ENCODE measurements at regions not wholly inside any gene's neighbourhood (a gene's known extent, or its start where the extent isn't known, plus 50 kb on each side); places are given as distances from the start of the nearest gene placed in this dataset.

GRCh38 chr11:129694966-129695365, 120.7 kb upstream of the TMEM45B start:
- no peaks in the 10 kb centered on the region for H3K9me3 ChIP-seq (ENCODE audit: low read length)
- no peak overlapping the region for H3K4me3 ChIP-seq (ENCODE audit: low read length)
- no peak overlapping the region for H3K4me2 ChIP-seq (ENCODE audit: low read length)
- H3K36me3 ChIP-seq (ENCODE audit: insufficient read depth, low read length): no peaks in the 10 kb centered on the region
- no peaks in the 10 kb centered on the region for H3K9me2 ChIP-seq (ENCODE audit: insufficient read depth, low read length)
- H3K9ac ChIP-seq (ENCODE audit: low read length): no peak overlapping the region
- H3K27me3 ChIP-seq (ENCODE audit: insufficient read depth, low read depth, low read length): no peaks in the 10 kb centered on the region
- no peak for TF ChIP-seq EZH2 (IDR thresholded peaks at IDR 0.05; ENCODE audit: borderline replicate concordance, insufficient read depth, low read length, poor library complexity, severe bottlenecking)
- no peak for TF ChIP-seq SMC3 (conservative IDR thresholded peaks at IDR 0.05; ENCODE audit: poor library complexity)
- no peaks in the 10 kb centered on the region for H4K20me1 ChIP-seq (ENCODE audit: insufficient read depth)
- no peaks in the 10 kb centered on the region for H3K79me2 ChIP-seq (replicated peaks; ENCODE audit: insufficient read depth, low read length)
- no peak overlapping the region for H2AFZ ChIP-seq (ENCODE audit: low read depth, low read length)
- no peak overlapping the region for H3K27ac ChIP-seq (ENCODE audit: low read length)
- no peaks in the 10 kb centered on the region for H3F3A ChIP-seq (ENCODE audit: insufficient read depth, low read length, poor library complexity, severe bottlenecking)

DNA sequence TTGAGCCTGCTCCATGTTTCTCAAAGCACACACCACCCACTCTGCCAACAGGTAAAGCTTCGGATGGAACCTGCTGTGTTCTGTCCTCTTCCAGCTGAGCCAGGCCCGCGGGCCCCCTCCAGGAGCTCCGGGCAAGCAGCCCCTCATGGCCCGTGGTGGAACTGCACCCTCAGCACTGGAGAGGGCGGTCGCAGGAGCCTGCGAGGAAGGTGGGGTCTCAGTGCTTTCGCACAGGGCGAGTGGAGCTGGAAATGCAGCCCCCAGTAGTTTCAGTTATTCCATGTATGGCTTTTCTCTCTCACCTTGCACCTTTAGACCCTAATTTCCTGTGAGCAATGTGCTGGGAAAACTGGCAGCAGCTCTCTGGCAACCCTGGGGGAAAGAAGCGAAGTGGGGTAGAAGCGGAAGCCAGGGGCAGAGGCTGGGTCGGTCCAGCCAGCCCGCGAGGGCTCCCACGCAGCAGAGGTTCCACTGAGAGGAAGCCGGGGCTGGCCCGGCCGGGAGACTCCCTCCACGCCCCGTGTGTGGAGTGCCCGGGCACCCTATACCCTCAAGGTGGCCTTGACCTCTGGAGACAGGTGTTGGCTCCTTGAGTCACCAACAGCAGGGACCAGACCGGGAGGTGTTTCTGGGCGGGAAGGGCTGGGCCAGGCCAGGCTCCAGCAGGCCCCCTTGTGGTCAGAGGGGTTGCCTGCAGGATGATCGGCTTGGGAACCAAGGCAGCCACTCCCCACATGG, 119.9 kb upstream of the TMEM45B start:
- Histone ChIP-seq H2AFZ (ENCODE audit: low read depth, low read length) (no peak overlapping the region), H3K27ac (ENCODE audit: low read length) (no peak overlapping the region), H3K27me3 (ENCODE audit: insufficient read depth, low read depth, low read length) (no peaks in the 10 kb centered on the region), H3K79me2 (replicated peaks; ENCODE audit: insufficient read depth, low read length) (no peaks in the 10 kb centered on the region), H3K9ac (ENCODE audit: low read length) (no peak overlapping the region), H3K9me3 (ENCODE audit: low read length) (no peaks in the 10 kb centered on the region), H4K20me1 (ENCODE audit: insufficient read depth) (no peaks in the 10 kb centered on the region), H3K4me2 (ENCODE audit: low read length) (no peak overlapping the region), H3K4me3 (ENCODE audit: low read length) (no peak overlapping the region), H3K9me2 (ENCODE audit: insufficient read depth, low read length) (no peaks in the 10 kb centered on the region), H3K36me3 (ENCODE audit: insufficient read depth, low read length) (no peaks in the 10 kb centered on the region), H3F3A (ENCODE audit: insufficient read depth, low read length, poor library complexity, severe bottlenecking) (no peaks in the 10 kb centered on the region)
- TF ChIP-seq EP300 (conservative IDR thresholded peaks at IDR 0.05; ENCODE audit: poor library complexity, severe bottlenecking) (no peak), TAF1 (IDR thresholded peaks at IDR 0.05; ENCODE audit: low read depth) (no peak), POLR2AphosphoS5 (IDR thresholded peaks at IDR 0.05) (no peak), RAD21 (conservative IDR thresholded peaks at IDR 0.05) (no peak), SMC3 (conservative IDR thresholded peaks at IDR 0.05; ENCODE audit: poor library complexity) (no peak), MXI1 (conservative IDR thresholded peaks at IDR 0.05; ENCODE audit: poor library complexity, severe bottlenecking) (no peak), EZH2 (IDR thresholded peaks at IDR 0.05; ENCODE audit: borderline replicate concordance, insufficient read depth, low read length, poor library complexity, severe bottlenecking) (no peak)
- TF ChIP-seq, protein P1, sequence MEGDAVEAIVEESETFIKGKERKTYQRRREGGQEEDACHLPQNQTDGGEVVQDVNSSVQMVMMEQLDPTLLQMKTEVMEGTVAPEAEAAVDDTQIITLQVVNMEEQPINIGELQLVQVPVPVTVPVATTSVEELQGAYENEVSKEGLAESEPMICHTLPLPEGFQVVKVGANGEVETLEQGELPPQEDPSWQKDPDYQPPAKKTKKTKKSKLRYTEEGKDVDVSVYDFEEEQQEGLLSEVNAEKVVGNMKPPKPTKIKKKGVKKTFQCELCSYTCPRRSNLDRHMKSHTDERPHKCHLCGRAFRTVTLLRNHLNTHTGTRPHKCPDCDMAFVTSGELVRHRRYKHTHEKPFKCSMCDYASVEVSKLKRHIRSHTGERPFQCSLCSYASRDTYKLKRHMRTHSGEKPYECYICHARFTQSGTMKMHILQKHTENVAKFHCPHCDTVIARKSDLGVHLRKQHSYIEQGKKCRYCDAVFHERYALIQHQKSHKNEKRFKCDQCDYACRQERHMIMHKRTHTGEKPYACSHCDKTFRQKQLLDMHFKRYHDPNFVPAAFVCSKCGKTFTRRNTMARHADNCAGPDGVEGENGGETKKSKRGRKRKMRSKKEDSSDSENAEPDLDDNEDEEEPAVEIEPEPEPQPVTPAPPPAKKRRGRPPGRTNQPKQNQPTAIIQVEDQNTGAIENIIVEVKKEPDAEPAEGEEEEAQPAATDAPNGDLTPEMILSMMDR (IDR thresholded peaks at IDR 0.05; ENCODE audit: poor library complexity, severe bottlenecking): no peak
- TF ChIP-seq, protein P2, sequence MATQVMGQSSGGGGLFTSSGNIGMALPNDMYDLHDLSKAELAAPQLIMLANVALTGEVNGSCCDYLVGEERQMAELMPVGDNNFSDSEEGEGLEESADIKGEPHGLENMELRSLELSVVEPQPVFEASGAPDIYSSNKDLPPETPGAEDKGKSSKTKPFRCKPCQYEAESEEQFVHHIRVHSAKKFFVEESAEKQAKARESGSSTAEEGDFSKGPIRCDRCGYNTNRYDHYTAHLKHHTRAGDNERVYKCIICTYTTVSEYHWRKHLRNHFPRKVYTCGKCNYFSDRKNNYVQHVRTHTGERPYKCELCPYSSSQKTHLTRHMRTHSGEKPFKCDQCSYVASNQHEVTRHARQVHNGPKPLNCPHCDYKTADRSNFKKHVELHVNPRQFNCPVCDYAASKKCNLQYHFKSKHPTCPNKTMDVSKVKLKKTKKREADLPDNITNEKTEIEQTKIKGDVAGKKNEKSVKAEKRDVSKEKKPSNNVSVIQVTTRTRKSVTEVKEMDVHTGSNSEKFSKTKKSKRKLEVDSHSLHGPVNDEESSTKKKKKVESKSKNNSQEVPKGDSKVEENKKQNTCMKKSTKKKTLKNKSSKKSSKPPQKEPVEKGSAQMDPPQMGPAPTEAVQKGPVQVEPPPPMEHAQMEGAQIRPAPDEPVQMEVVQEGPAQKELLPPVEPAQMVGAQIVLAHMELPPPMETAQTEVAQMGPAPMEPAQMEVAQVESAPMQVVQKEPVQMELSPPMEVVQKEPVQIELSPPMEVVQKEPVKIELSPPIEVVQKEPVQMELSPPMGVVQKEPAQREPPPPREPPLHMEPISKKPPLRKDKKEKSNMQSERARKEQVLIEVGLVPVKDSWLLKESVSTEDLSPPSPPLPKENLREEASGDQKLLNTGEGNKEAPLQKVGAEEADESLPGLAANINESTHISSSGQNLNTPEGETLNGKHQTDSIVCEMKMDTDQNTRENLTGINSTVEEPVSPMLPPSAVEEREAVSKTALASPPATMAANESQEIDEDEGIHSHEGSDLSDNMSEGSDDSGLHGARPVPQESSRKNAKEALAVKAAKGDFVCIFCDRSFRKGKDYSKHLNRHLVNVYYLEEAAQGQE (IDR thresholded peaks at IDR 0.05; ENCODE audit: borderline replicate concordance): no peak
